GM18907 (cell line): ENCODE measurements at regions not wholly inside any gene's neighbourhood (a gene's known extent, or its start where the extent isn't known, plus 50 kb on each side); places are given as distances from the start of the nearest gene placed in this dataset.

Experiments used
- ATAC-seq: cut with Tn5 transposase; IDR thresholded peaks from one replicate; pipeline ENCODE4 v1.9.1; 2021; ENCODE audit warnings: mild to moderate bottlenecking, moderate library complexity; ENCODE audit not compliant: unreplicated experiment

- ATAC-seq, result no peak
Measured at GRCh38 chr5:155750101-155750500, 576.9 kb upstream of the SGCD start.

- ATAC-seq, result no peak
Measured at GRCh38 chr5:155750571-155750970, 576.4 kb upstream of the SGCD start.

GRCh38 chr5:155753943-155754581 lies 572.9 kb upstream of the SGCD start:
- ATAC-seq, result no peak

- no peak for ATAC-seq
Measured at GRCh38 chr5:155759252-155759651, 567.7 kb upstream of the SGCD start.

- no peak for ATAC-seq
Measured at GRCh38 chr5:155759984-155760383, 567.0 kb upstream of the SGCD start.

- no peak for ATAC-seq
Measured at GRCh38 chr5:155761502-155761901, 565.5 kb upstream of the SGCD start.

GRCh38 chr5:155765715-155766114 lies 561.2 kb upstream of the SGCD start:
- no peak for ATAC-seq

- ATAC-seq, result no peak
Measured at GRCh38 chr5:155767470-155767869, 559.5 kb upstream of the SGCD start.

- no peak for ATAC-seq
Measured at GRCh38 chr5:155768332-155768731, 558.6 kb upstream of the SGCD start.

GRCh38 chr5:155772009-155772662 lies 554.8 kb upstream of the SGCD start:
- no peak for ATAC-seq

- no peak for ATAC-seq
Measured at GRCh38 chr5:155773680-155774079, 553.3 kb upstream of the SGCD start.

- no peak for ATAC-seq
Measured at GRCh38 chr5:155780260-155780659, 546.7 kb upstream of the SGCD start.

GRCh38 chr5:155783246-155783645 lies 543.7 kb upstream of the SGCD start:
- ATAC-seq, result no peak

- ATAC-seq, result no peak
Measured at GRCh38 chr5:155783791-155784190, 543.2 kb upstream of the SGCD start.

GRCh38 chr5:155786108-155786507 lies 540.9 kb upstream of the SGCD start:
- no peak for ATAC-seq

- ATAC-seq, result no peak
Measured at GRCh38 chr5:155792873-155793272, 534.1 kb upstream of the SGCD start.

GRCh38 chr5:155794795-155795194 lies 532.2 kb upstream of the SGCD start:
- ATAC-seq, result no peak

GRCh38 chr5:155799308-155799707 lies 527.7 kb upstream of the SGCD start:
- no peak for ATAC-seq

GRCh38 chr5:155807884-155808576 lies 518.9 kb upstream of the SGCD start:
- no peak for ATAC-seq

- ATAC-seq, result no peak
Measured at GRCh38 chr5:155815248-155815647, 511.7 kb upstream of the SGCD start.

- ATAC-seq, result no peak
Measured at GRCh38 chr5:155822177-155822576, 504.8 kb upstream of the SGCD start.
